Endothelial cell of umbilical vein (primary cell): ENCODE measurements at regions not wholly inside any gene's neighbourhood (a gene's known extent, or its start where the extent isn't known, plus 50 kb on each side); places are given as distances from the start of the nearest gene placed in this dataset.

Experiments
- BruUV-seq: library from RNA; stranded (reverse); fragments of 400-500 nt; replicated peaks from 2 replicates; lab custom pipeline; 2021; lab: Mats Ljungman, UMichigan
- CTCF ChIA-PET: fragments of 300-600, 350-600 bp; sonication (Branson Sonifier 250); formaldehyde crosslinking; loops from one replicate; lab custom pipeline; 2021; ENCODE audit warnings: antibody characterized with exemption, inconsistent platforms; lab: Charles Lee
- POLR2A ChIA-PET: fragments of 300-600, 350-600 bp; sonication (Branson Sonifier 250); formaldehyde crosslinking; loops from one replicate; lab custom pipeline; 2021; ENCODE audit warnings: antibody characterized with exemption, inconsistent platforms; lab: Charles Lee
- DNase-seq: peaks from one replicate; pipeline ENCODE4 v3.0.0-alpha.2; 2011; ENCODE audit warnings: low read depth, low spot score
- FAIRE-seq: peaks from 2 replicates; lab custom pipeline; 2011; peaks lifted over from hg19 to GRCh38; lab: Jason Lieb, UNC
- H2AFZ ChIP-seq: 2 replicates; pipeline ENCODE4 v1.6.0; 2012; ENCODE audit warnings: low read depth, low read length, control low read depth, inconsistent platforms
- H3K27ac ChIP-seq: 2 replicates; pipeline ENCODE4 v1.5.1; 2011; ENCODE audit warnings: low read depth, mild to moderate bottlenecking, control low read depth, low read length, moderate library complexity; ENCODE audit not compliant: insufficient read depth
- H3K27me3 ChIP-seq, 2 experiments: 2 replicates each; pipeline versions ENCODE4 v1.6.0 to v1.6.1; 2011; ENCODE audit warnings: low read length in 2 of 2, mixed read lengths in 1 of 2; ENCODE audit not compliant: control insufficient read depth in 2 of 2, insufficient read depth in 2 of 2
- H3K36me3 ChIP-seq, 2 experiments: 2 replicates in 1 of 2; 3 replicates in 1 of 2; pipeline ENCODE4 v1.5.1; 2011; ENCODE audit warnings: low read length in 2 of 2, mild to moderate bottlenecking in 1 of 2, moderate library complexity in 1 of 2; ENCODE audit not compliant: control insufficient read depth in 2 of 2, insufficient read depth in 2 of 2; ENCODE audit errors: extremely low read depth in 1 of 2
- H3K4me1 ChIP-seq: 3 replicates; pipeline ENCODE4 v1.5.1; 2011; ENCODE audit warnings: mild to moderate bottlenecking, low read length; ENCODE audit not compliant: control insufficient read depth, insufficient read depth; ENCODE audit errors: extremely low read depth
- H3K4me2 ChIP-seq: 2 replicates; pipeline ENCODE4 v1.6.1; 2011; ENCODE audit warnings: low read length, control low read depth, mixed read lengths; ENCODE audit not compliant: insufficient read depth
- H3K4me3 ChIP-seq, 3 experiments: fragments of 200-600 bp in 1 of 3; sonication (generic), shearing (Covaris generic) in 1 of 3; replicated peaks in 1 of 3; 2 replicates each; pipeline ENCODE4 v1.5.1; 2011 to 2016; ENCODE audit warnings: control low read depth in 3 of 3, low read length in 3 of 3, mild to moderate bottlenecking in 2 of 3, inconsistent platforms in 1 of 3, low read depth in 1 of 3, moderate library complexity in 1 of 3; ENCODE audit not compliant: insufficient read depth in 1 of 3
- H3K79me2 ChIP-seq: 2 replicates; pipeline ENCODE4 v1.6.0; 2012; ENCODE audit warnings: low read length, inconsistent platforms; ENCODE audit not compliant: control insufficient read depth, insufficient read depth
- H3K9ac ChIP-seq: replicated peaks from 2 replicates; pipeline ENCODE3; 2011; ENCODE audit warnings: low read length, control low read depth; ENCODE audit not compliant: insufficient read depth; ENCODE audit errors: extremely low read depth
- H3K9me1 ChIP-seq: replicated peaks from 3 replicates; pipeline ENCODE4 v1.6.0; 2011; ENCODE audit warnings: mild to moderate bottlenecking, low read length; ENCODE audit not compliant: control insufficient read depth, insufficient read depth; ENCODE audit errors: extremely low read depth
- H3K9me3 ChIP-seq: replicated peaks from 2 replicates; pipeline ENCODE4 v1.5.1; 2012; ENCODE audit warnings: low read length, inconsistent platforms; ENCODE audit not compliant: control insufficient read depth, insufficient read depth
- H4K20me1 ChIP-seq: replicated peaks from 2 replicates; pipeline ENCODE3; 2011; ENCODE audit warnings: mild to moderate bottlenecking, low read length; ENCODE audit not compliant: control insufficient read depth, insufficient read depth; ENCODE audit errors: extremely low read depth
- EZH2 ChIP-seq: IDR thresholded peaks from 2 replicates; pipeline ENCODE4 v1.6.1; 2012; ENCODE audit warnings: borderline replicate concordance, low read depth, mild to moderate bottlenecking, moderate library complexity, low read length, inconsistent platforms; ENCODE audit not compliant: severe bottlenecking
- FOS ChIP-seq: IDR thresholded peaks from 2 replicates; pipeline ENCODE4 v1.6.1; 2011; ENCODE audit warnings: mild to moderate bottlenecking, low read length, moderate library complexity, borderline replicate concordance; ENCODE audit not compliant: insufficient read depth
- GATA2 ChIP-seq: IDR thresholded peaks from 2 replicates; pipeline ENCODE4 v1.7.0; 2011; ENCODE audit warnings: low read depth, mild to moderate bottlenecking, moderate library complexity, mixed read lengths, low read length; ENCODE audit not compliant: insufficient read length, insufficient read depth
- JUN ChIP-seq: IDR thresholded peaks from 2 replicates; pipeline ENCODE4 v1.6.1; 2011; ENCODE audit warnings: borderline replicate concordance, low read depth; ENCODE audit not compliant: insufficient read length, insufficient read depth
- MYC ChIP-seq: IDR thresholded peaks from one replicate; pipeline ENCODE4 v1.6.1; 2011; ENCODE audit warnings: mild to moderate bottlenecking, low read depth, low read length
- POLR2A ChIP-seq: IDR thresholded peaks from 2 replicates; pipeline ENCODE4 v1.6.1; 2012; ENCODE audit warnings: low read depth, mild to moderate bottlenecking, control low read depth, low read length
- POLR2AphosphoS5 ChIP-seq: IDR thresholded peaks from 2 replicates; pipeline ENCODE4 v1.6.1; 2012; ENCODE audit warnings: low read depth, mild to moderate bottlenecking, control low read depth, low read length, moderate library complexity; ENCODE audit not compliant: insufficient read depth
- dilution Hi-C: fragments of 300-500 bp; cut with MboI; formaldehyde crosslinking; loops from one replicate; pipeline ENCODE4 v1.15.0; 2019; ENCODE audit warnings: low sequenced_read_pairs; ENCODE audit not compliant: extremely low pct_ligation_motif_present
- intact Hi-C: fragments of 100-400 bp; cut with micrococcal nuclease; formaldehyde crosslinking; loops from one replicate; pipeline ENCODE4 v1.10.0; 2022
- TF ChIP-seq, protein P1 (sequence below): IDR thresholded peaks from 2 replicates; pipeline ENCODE4 v1.6.1; 2011; ENCODE audit not compliant: insufficient read depth, insufficient read length
- TF ChIP-seq, protein P2 (sequence below), 2 donors: IDR thresholded peaks; 1 replicate in 1 of 2; 2 replicates in 1 of 2; pipeline ENCODE4 v1.5.1; 2011; ENCODE audit warnings: low read length in 2 of 2, mild to moderate bottlenecking in 2 of 2, moderate library complexity in 2 of 2, control low read depth in 1 of 2, inconsistent platforms in 1 of 2, low read depth in 1 of 2; ENCODE audit not compliant: insufficient read depth in 1 of 2; ENCODE audit errors: extremely low read depth in 1 of 2

GRCh38 chr12:103073630-103074029 lies 116.2 kb downstream of the ASCL1 start:
- Histone ChIP-seq H3K79me2 (no peaks in the 10 kb centered on the region), H3K27ac (no peak overlapping the region), H3K27me3 (no peaks in the 10 kb centered on the region), H3K4me1 (no peaks in the 10 kb centered on the region), H3K36me3 (no peaks in the 10 kb centered on the region), H4K20me1 (no peaks in the 10 kb centered on the region), H3K9me1 (no peaks in the 10 kb centered on the region), H2AFZ (no peak overlapping the region), H3K9me3 (peaks cover 4% of the 10 kb centered on the region), H3K9ac (no peak overlapping the region), H3K4me2 (no peak overlapping the region), H3K4me3 (no peak overlapping the region)
- dilution Hi-C loops (no loop called here), intact Hi-C loops (no loop called here)
- FAIRE-seq (no peak), DNase-seq (no peak)
- no TSS peak for BruUV-seq
- CTCF ChIA-PET, result no interaction called here
- POLR2A ChIA-PET, result no interaction called here
- TF ChIP-seq JUN (no peak), EZH2 (no peak), POLR2AphosphoS5 (no peak), GATA2 (no peak)
- TF ChIP-seq, protein P1, sequence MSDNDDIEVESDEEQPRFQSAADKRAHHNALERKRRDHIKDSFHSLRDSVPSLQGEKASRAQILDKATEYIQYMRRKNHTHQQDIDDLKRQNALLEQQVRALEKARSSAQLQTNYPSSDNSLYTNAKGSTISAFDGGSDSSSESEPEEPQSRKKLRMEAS, result no peak

DNA sequence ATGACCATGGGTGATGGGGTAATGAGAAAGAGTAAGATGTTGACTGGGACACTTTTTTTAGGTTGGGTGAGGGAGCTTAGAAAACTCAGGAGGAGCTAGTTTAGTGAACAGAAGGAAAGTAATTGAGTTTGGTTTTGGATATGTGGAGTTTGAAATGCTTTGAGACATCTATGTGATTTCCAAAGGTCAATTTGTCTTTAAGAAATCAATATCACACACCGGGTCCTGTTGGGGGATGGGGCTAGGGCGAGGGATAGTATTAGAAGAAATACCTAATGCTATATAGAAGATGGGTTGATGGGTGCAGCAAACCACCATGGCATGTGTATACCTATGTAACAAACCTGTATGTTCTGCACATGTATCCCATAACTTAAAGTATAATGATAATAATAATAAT lies 118.4 kb downstream of the ASCL1 start:
- CTCF ChIA-PET, result no interaction called here
- DNase-seq (no peak), FAIRE-seq (no peak)
- Histone ChIP-seq H3K27me3 (no peaks in the 10 kb centered on the region), H4K20me1 (no peaks in the 10 kb centered on the region), H3K27ac (no peak overlapping the region), H3K9ac (no peak overlapping the region), H3K4me3 (no peak overlapping the region), H3K79me2 (no peaks in the 10 kb centered on the region), H2AFZ (no peak overlapping the region), H3K36me3 (no peaks in the 10 kb centered on the region), H3K9me1 (no peaks in the 10 kb centered on the region), H3K9me3 (peaks cover 5% of the 10 kb centered on the region), H3K4me2 (no peak overlapping the region), H3K4me1 (no peaks in the 10 kb centered on the region)
- TF ChIP-seq JUN (no peak), GATA2 (no peak), MYC (no peak), POLR2A (no peak), POLR2AphosphoS5 (no peak), FOS (no peak), EZH2 (no peak)
- TF ChIP-seq, protein P2, sequence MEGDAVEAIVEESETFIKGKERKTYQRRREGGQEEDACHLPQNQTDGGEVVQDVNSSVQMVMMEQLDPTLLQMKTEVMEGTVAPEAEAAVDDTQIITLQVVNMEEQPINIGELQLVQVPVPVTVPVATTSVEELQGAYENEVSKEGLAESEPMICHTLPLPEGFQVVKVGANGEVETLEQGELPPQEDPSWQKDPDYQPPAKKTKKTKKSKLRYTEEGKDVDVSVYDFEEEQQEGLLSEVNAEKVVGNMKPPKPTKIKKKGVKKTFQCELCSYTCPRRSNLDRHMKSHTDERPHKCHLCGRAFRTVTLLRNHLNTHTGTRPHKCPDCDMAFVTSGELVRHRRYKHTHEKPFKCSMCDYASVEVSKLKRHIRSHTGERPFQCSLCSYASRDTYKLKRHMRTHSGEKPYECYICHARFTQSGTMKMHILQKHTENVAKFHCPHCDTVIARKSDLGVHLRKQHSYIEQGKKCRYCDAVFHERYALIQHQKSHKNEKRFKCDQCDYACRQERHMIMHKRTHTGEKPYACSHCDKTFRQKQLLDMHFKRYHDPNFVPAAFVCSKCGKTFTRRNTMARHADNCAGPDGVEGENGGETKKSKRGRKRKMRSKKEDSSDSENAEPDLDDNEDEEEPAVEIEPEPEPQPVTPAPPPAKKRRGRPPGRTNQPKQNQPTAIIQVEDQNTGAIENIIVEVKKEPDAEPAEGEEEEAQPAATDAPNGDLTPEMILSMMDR (IDR thresholded peaks at IDR 0.05; ENCODE audit: extremely low read depth in 1 of 2, insufficient read depth in 1 of 2, low read depth in 1 of 2, low read length in 2 of 2), result no peak
- TF ChIP-seq, protein P1, result no peak
- dilution Hi-C loops, result no loop called here
- intact Hi-C loops, result no loop called here
- no TSS peak for BruUV-seq
- POLR2A ChIA-PET, result no interaction called here
